Kasumi-1 (cell line): ENCODE measurements at regions not wholly inside any gene's neighbourhood (a gene's known extent, or its start where the extent isn't known, plus 50 kb on each side); places are given as distances from the start of the nearest gene placed in this dataset.

Source experiments
- DNase-seq, 2 experiments: peaks; one replicate each; lab custom pipeline; 2025; lab: John Stamatoyannopoulos, UW

DNA sequence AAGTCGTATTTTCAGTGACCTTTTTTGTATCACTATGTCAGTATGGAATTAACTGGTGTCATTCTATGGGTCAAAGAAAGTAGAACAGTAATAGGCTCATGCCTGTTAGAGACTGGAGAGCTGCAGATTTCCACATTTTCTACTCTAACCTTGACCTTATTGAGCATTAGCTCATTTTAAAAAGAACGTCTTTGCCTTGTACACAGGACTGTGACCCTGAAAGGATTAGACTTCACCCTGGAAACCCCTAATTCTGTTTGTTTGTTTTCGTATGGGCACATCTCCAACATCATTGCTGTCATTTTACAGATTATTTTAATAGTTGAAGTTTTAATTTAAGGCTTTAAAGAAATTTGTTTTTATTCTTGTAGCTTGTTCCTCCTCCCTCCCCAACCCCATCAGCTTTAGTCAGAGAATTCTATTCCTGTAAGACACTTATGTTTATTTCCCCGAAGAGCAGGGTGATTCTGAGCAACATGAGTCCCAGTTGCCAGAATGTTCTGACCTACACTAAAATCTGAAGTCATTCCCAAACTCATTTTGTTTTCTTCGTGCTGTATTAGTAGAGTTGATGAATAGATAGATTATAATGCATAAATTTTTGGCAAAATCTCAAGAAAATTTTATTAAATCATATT lies 451.3 kb downstream of the FOXG1 start:
- no peak for DNase-seq

DNA sequence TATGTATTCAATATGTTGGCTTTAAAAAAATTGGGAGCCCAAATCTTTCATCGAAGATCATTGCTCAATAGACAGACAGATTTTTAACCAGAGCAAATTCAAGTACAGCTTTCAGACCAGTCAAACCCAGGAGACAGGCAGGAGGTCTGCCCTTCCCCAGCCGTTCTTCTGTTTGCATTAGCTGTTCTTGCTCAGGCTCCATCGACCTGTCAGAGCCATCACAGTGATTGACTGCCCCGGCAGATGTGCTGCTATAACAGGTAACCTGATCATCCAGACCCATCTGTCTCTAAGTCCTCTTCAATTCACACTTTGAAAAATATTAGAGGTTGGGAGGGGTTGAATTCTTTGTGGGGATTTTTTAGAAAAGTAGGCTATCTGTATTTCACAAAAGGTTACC lies 453.5 kb downstream of the FOXG1 start:
- DNase-seq, result no peak

DNA sequence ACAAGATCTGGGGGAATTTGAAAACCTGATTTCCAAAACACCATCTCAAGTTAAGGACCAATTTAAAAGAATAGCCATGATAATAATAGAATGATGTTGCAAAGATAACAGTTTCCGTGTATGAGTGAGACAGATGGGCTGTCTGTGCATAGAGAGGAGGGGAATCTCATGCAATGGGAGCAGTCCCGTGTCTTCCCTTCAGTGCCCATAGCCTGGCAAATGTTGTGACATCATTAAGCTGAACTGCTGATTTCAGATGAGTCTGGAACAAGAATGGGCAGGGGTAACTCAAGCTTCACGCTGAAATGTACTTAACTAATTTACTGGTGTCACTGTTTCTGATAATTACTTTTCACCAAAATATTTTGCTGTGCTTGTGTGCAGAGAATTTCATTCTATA lies 454.0 kb downstream of the FOXG1 start:
- no peak for DNase-seq

DNA sequence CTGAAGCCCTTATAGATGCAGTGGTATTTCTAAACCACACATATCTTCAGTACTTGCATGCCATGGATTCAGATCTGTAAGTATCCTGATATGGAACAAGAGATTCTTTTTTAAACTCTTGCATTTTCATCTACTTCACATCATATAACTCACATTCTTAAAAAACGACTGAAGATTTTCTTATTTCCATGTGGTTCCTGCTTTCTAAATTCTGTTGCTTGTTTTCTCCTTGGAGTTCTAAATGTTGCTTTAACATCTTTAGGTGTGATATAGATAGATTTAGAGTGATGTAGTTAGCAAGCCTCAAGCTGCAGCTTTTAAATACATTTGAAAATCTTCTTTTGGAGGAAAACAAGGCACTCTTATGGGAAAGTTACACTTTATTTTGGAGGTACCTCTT lies 455.4 kb downstream of the FOXG1 start:
- no peak for DNase-seq

DNA sequence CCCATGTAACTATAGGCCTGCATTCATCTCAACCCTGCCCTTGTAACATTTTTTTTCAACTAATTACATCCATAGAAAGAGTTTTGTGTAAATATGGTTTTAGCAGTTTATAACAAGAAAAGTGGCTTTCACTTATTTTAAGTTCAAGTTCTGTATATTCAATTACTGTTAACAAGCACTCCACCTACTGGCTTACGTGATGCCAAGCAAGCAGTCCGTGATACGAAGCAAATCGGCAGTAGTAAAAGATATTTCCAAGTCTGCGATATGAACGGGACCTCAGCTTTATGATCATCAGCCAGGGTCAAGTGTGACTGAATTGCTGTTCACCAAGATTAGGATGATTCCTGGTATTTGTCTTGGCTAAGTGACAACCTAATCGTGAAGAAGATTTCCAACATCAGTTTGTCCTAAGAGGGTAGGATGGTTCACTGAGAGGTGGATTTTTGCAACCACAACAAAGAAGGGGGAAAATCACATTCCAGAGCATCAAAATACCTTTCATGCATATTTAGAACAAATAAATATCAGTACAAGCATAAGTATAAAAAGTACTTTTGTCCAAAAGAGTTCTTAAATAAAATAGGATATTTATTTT lies 456.2 kb downstream of the FOXG1 start:
- DNase-seq, result peak; percentile 67 to 74

DNA sequence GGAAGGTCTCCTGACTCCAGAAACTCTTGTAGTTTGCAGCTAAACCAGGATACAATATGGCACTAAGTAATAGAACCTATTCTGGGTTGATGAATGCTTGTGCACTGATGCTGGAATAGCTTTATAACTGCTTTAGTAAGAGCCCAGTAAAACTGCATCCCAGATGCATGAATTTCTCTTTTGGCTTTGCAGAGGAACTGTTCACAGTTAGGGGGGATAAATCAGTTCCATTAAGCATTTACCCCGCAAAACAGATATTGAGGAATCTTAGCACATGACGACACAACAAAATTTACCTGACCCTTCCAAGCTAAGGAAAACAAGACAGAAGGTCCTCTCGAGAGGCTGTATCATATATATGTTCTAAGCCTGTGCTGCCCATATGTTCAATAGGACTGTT lies 457.4 kb downstream of the FOXG1 start:
- no peak for DNase-seq

DNA sequence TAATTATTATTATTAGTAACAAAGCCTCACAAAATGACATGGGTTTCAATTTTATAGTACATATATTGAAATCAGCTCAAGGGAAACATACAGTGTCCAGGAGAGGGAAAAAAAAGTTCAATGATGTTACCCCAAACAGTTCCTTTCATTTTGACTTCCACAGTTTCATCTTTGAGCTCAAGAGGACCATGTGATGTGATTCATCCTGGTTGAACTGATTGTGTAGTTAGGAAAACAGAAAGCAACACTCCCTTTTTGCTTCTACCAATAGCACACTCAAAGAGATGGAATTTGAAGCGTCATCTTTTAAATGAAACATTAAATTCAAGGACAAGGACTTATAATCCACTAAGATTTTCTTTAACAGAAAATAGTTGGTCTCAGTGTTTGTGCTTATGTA lies 461.0 kb downstream of the FOXG1 start:
- no peak for DNase-seq

DNA sequence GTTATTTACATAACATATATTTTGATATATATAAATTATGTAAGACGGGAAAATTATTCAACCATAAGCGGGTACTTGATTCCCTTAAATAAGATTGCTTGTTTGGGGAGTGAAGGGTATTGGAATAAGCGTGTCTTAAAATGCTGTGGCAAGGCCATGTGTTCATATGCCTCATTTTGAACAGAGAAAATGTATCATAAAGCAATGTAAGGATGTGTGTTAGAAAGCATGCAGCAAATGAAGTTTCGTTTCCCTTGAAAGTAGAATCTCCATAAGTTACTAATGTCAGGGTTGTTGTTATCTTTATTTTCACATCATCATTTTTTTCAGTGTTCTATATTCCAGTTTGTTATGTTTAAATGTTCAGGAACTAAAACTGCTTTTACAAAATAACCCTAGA lies 465.6 kb downstream of the FOXG1 start:
- DNase-seq, result no peak

DNA sequence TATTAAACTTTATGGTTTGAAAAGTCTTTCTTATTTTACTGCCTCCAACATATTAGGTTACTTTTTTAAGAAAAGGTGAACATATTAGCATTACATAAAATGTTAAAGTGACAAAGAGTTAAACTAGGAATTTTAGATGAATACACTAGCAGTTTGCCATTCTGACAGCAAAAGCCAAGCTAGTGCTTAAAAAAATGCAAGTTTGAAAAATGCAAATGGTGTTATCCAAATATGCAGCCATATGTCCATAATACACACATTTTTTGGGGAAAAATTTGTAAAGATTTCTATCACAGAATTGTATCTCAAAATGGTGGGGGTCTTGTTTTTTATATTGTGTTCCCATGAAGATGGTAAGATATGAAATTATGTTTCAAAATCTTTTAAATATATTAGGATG lies 466.1 kb downstream of the FOXG1 start:
- DNase-seq, result no peak

DNA sequence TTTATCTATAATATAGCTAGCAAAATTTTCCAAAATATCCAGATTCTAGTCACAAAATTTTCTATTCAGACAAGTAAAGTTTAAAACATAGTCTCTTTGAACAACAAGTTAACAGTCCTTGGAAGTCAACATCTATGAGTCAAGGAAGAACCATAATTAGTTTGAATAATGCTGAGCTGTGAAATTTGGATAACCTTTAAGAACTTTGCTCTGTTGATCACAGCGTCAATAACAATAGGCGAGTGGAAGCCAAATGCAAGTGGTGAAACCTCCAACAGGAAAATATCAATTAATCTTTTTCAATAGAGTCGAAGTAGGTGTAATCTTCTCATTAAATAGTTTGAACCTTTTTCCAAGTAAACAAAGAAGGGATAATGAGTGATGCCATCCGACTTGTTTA lies 466.6 kb downstream of the FOXG1 start:
- no peak for DNase-seq

DNA sequence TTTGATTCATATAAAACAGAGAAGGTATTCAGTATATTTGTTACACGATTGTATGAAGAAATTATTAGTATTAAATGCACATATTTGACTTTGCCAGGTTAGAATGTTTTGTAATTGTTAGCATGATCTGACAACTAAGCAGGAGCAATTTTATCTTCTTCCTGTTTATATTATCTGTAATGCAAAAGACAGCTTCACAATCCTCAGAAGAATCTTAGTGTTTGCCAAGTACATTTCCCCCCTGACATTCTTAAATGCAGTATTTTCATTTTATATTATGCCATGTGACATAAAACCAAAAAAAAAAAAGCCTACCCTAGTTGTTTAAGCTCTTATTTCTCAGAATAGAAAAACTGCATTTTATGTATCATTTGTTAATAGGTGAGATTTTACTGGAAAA lies 469.4 kb downstream of the FOXG1 start:
- no peak for DNase-seq

DNA sequence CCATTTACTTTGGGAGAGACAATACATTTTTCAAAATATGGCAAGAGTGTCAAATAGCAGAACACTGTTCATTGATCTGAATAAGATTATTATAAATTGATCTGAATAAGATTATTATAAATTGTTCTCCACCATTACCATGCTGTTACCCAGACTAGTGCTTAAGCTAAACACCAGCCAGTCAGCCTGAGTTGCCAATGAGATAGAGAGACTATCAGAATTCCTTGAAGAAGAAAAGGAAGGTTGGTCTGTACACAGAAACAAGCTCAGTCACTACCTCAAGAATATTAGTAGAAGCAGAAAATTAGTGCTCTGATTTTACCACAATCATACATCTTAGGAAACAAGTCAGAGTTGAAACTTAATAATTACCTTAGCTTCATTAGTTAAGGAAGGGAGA lies 469.8 kb downstream of the FOXG1 start:
- DNase-seq, result no peak

DNA sequence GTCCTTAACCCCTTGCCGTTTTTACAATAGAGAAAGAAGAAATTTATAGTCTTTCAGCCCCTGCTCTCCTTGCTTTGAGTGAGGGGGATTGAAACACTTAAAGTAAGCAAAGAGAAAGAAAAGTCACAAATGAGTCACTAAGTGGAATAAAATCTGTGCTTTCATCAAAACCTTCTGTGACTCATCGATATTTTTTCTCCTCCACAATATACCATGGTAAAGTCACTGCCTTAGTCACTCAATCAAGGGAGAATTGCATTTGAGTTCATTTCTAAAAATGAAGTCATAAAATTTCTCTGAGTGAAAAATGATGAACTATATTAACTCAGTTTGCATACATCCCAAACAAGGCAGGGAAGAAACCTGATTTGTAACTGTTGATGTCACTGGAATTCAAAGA lies 470.3 kb downstream of the FOXG1 start:
- no peak for DNase-seq

DNA sequence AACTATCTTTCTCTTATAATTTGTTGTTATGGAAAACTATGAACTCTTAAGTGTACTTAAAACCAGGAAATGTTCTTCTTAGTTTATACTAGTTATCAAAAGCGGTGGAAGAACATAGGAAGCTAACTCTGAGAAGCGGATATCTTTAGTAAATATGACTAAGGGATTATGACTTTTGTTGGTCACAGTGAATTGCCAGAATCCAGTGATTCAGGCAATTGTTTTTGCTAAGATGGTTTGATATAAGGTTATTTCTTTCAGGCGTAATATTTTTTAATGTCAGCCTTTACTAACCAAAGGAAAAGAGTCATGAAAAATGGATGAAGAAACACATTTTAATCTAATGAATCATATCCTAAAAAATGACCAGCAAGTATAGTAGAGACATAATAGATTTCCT lies 473.5 kb downstream of the FOXG1 start:
- no peak for DNase-seq

DNA sequence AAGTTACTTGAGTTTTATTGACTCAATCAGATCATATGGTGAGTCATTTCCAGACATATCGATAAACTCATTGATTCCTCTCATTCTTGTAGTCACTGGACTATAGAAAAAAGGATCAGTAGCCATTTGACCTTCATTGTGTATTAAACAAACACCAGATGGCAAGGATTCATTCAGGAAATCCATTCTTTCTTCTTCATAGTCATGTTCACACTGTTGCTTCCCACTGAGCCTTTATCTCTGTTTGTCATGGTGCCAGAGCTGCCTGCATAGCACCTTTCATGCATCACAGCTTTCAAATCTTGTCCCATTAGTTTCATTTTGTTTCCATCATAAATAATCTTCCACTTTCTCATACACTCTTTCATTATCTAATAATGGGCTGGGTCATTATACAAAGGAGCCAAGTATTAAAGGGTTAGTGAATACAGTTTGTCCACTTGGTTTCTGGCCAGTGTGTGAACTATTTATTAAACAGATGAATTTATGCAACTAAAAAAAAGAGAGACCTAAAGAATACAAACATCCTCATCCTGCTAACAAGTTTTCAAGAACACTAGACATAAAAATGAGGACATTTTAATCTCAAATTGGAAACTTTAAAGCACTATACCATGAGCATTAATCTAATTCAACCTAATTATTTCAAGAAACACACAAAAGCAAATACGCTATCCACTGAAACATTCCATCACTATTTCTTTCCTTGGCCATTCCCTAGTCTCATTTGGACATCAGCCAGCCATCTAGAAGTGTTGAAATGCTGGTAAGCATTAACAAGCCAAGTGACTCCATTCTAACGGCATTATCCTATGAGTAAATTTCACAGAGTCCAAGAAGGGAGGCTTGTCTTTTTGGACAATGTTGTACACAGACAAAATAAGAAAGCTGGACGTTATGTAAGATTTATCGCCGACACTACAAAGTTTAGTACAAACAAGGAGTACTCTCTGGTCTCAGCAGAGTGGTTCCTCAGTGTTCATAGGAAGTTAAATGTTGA lies 476.5 kb downstream of the FOXG1 start:
- no peak for DNase-seq

DNA sequence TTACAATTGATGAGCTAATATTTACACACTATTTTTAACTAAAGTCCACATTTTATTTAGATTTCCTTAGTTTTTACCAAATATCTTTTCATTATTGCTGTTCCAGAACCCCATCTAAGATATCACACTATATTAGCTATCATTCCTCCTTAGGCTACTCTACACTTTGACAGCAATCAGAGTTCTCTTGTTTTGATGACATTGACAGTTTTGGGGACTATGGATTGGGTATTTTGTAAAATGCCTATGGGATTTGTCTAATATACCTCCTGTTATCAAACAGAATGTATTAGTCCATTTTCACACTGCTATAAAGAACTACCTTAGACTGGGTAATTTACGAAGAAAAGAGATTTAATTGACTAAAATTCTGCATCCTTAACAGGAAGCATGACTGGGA lies 489.1 kb downstream of the FOXG1 start:
- no peak for DNase-seq

DNA sequence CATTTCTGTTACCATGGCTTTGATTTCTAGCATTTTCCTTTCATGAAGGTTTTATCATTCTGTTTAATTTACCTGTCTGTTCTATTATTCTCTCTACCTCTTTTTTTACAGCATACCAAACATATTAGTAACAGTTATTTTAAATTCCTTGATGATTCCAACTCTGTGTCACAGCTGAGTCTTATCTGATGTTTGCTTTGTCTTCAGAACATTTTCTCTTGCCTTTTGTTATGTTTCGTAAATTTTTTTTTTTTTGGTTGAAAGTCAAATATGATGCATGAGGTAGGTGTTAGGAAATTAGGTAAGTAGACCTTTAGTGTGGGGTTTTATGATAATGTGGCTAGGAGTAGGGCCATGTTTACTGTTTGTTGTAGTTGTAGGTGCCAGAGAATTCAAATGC lies 496.4 kb downstream of the FOXG1 start:
- DNase-seq, result no peak

DNA sequence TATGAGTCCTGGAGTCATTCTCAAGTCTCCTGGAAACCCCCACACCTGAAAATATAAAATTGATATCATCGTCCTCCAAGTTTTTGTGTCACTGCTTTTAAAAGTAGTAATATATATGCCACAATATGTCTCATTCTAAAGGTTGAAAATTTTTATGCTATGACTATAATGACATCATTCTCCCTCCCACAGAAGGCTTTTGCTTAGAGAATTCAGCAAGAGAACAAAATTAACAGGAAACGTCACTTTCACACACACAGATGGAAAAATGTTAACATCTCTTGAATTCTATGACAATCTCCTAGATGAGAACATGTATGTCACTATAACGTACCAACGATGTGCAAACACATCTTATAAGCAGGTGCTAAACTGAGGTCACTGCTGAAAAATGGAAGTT lies 498.3 kb downstream of the FOXG1 start:
- no peak for DNase-seq

DNA sequence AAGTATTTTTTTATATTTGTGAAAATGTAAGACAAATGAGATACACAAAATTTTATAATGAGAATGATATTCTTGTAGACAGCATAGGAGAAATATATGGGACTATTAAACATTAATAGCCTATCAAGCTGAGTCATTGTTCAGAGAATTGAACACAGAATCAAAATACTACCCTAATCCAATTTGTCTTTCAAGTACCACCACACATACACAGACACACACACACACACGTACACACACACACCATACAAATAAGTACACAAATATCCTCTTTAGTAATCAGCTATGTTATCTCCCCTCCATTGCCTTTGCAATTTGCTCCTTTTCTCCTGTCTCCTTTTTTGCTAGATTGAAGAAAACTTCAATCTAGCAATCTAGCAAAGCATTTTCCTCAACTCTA lies 499.3 kb downstream of the FOXG1 start:
- no peak for DNase-seq

DNA sequence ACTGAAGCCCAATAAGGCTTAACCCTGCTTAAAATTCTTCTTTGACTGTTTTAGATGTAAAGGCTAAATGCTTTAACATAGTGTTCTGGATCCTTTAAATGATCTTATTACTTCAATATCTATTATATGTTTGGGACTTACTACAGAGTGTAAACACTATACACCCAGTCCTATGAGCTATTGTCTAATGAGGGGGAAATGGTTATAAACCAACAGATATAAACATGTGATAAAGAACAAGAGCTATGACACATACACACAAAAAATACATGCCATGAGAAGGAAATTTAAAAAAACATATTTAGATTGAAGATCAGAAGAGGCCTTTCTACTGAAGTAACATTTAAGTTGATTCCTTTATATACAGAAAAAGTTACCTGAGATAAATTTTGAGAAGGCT lies 505.1 kb downstream of the FOXG1 start:
- no peak for DNase-seq

DNA sequence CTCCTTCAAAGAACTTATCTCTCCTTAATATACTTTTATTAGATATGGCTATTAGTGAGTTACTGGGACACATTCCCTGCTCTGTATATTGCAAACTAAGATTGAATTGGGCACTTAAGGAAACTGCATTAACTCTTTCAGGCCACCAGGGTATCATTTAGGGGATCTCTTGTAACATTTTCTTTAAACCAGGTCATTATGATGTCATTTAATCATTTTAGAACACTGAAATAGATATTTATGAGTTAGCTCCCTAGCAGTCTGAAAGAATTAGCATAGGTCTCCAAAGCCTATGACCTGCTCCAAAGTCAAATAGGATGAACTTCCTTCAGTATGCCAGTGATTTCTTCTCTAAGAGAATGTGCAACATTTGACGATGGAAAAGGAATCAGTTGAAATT lies 506.9 kb downstream of the FOXG1 start:
- DNase-seq, result no peak

DNA sequence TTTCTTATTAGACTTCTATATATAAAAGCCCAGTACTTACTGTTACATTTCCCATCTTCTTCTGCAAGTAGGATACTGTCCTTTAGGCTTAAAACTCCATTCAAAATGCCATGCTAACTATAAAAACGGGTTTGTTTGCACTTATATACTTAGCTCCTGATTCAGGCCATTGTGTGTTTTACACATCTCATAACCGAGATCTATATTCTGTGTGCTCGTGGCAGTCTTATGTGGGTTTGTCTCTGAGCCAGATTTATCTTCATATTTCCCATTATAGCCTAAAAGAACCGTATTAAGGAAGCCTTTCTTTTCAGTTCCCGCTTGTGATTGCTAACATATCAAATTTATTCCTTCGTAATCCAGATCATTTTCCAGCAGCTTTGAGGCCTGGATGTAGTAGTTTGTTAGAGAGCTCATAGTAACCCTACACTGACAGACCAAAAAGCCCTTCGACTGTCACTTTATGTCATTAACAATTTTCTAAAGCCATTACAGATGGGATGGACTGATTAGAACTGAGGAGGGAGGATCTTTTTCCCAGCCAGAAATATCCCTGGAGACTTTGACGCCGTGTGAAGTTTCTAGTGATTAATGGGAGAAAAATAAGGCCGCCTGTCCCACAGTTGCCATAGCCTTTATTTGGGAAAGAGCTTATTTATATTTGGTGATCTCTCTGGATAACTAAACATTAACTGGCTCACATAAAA lies 508.5 kb downstream of the FOXG1 start:
- DNase-seq, result no peak
